CD4-positive, alpha-beta T cell (primary cell): ENCODE measurements at regions not wholly inside any gene's neighbourhood (a gene's known extent, or its start where the extent isn't known, plus 50 kb on each side); places are given as distances from the start of the nearest gene placed in this dataset.

ENCODE experiments used
- ATAC-seq: fragments of 200-7000 bp; cut with Tn5 transposase; one replicate; pipeline ENCODE4 v1.10.0; 2022; ENCODE audit warnings: mild to moderate bottlenecking; ENCODE audit not compliant: poor library complexity
- CTCF ChIA-PET: fragments of 350-600 bp; sonication (Branson Sonifier 250); formaldehyde crosslinking; loops from one replicate; lab custom pipeline; 2021; ENCODE audit warnings: antibody characterized with exemption, inconsistent platforms; lab: Charles Lee
- POLR2A ChIA-PET: fragments of 350-600 bp; sonication (Branson Sonifier 250); formaldehyde crosslinking; loops from one replicate; lab custom pipeline; 2021; ENCODE audit warnings: antibody characterized with exemption, inconsistent platforms; lab: Charles Lee
- DNase-seq, 14 experiments: peaks; one replicate each; pipeline ENCODE4 v3.0.0-alpha.2; 2013 to 2020; ENCODE audit warnings: mixed read lengths in 2 of 14
- H3K27ac ChIP-seq, 2 donors: one replicate each; pipeline versions ENCODE4 v1.5.1 to v1.7.0; 2013; ENCODE audit warnings: low read length in 2 of 2, low read depth in 1 of 2, mild to moderate bottlenecking in 1 of 2
- H3K27me3 ChIP-seq, 2 experiments: 1 replicate in 1 of 2; 2 replicates in 1 of 2; pipeline versions ENCODE4 v1.6.1 to v1.7.0; 2013; ENCODE audit warnings: low read length in 2 of 2, control low read depth in 1 of 2, mild to moderate bottlenecking in 1 of 2, moderate library complexity in 1 of 2; ENCODE audit not compliant: insufficient read depth in 2 of 2, control insufficient read depth in 1 of 2
- H3K36me3 ChIP-seq: one replicate; pipeline ENCODE4 v1.6.1; 2013; ENCODE audit warnings: low read length, control low read depth; ENCODE audit not compliant: insufficient read depth
- H3K4me1 ChIP-seq: one replicate; pipeline ENCODE4 v1.6.1; 2013; ENCODE audit warnings: low read length, control low read depth; ENCODE audit not compliant: insufficient read depth
- H3K4me3 ChIP-seq: one replicate; pipeline ENCODE4 v1.5.1; 2013; ENCODE audit warnings: mild to moderate bottlenecking, low read length, moderate library complexity
- H3K9me3 ChIP-seq, 2 experiments: 1 replicate in 1 of 2; 2 replicates in 1 of 2; pipeline versions ENCODE4 v1.6.1 to v1.7.0; 2013; ENCODE audit warnings: low read length in 2 of 2, mild to moderate bottlenecking in 2 of 2, control low read depth in 1 of 2, moderate library complexity in 1 of 2; ENCODE audit not compliant: control insufficient read depth in 1 of 2, insufficient read depth in 1 of 2
- H3K27ac Mint-ChIP-seq: one replicate; pipeline ENCODE4 v1.8.0; 2020; ENCODE audit warnings: mixed read lengths
- H3K27me3 Mint-ChIP-seq: one replicate; pipeline ENCODE4 v1.8.0; 2021; ENCODE audit warnings: mixed read lengths
- H3K36me3 Mint-ChIP-seq: one replicate; pipeline ENCODE4 v1.8.0; 2021; ENCODE audit warnings: low read depth, mixed read lengths
- H3K4me1 Mint-ChIP-seq: one replicate; pipeline ENCODE4 v1.8.0; 2021; ENCODE audit warnings: low read depth, mixed read lengths
- H3K4me3 Mint-ChIP-seq: one replicate; pipeline ENCODE4 v1.8.0; 2020; ENCODE audit warnings: mild to moderate bottlenecking, mixed read lengths
- H3K9me3 Mint-ChIP-seq: one replicate; pipeline ENCODE4 v1.8.0; 2020; ENCODE audit warnings: mixed read lengths
- CTCF ChIP-seq: fragments of 200-600 bp; IDR thresholded peaks from one replicate; pipeline ENCODE4 v1.8.0; 2022; ENCODE audit warnings: antibody characterized with exemption, mild to moderate bottlenecking
- intact Hi-C, 2 experiments: fragments of 100-400 bp; cut with DNase I in 1 of 2; cut with micrococcal nuclease in 1 of 2; formaldehyde crosslinking; loops; one replicate each; pipeline versions ENCODE4 v1.15.1 to v1.9.0; 2023 to 2025; cut with DNase I, micrococcal nuclease

GRCh38 chr6:167664678-167665660, 161.7 kb upstream of the AFDN start:
- Mint-ChIP-seq H3K27ac (no peak overlapping the region), H3K9me3 (no peaks in the 10 kb centered on the region), H3K36me3 (no peaks in the 10 kb centered on the region), H3K4me1 (no peaks in the 10 kb centered on the region), H3K27me3 (peaks cover 5% of the 10 kb centered on the region), H3K4me3 (no peak overlapping the region)
- Histone ChIP-seq H3K9me3 (peaks cover 0 to 13% of the 10 kb centered on the region in 2 experiments), H3K4me1 (no peaks in the 10 kb centered on the region), H3K27me3 (no peaks in the 10 kb centered on the region), H3K27ac (no peak overlapping the region), H3K4me3 (no peak overlapping the region), H3K36me3 (no peaks in the 10 kb centered on the region)
- ChIA-PET POLR2A (no interaction called here), CTCF (no interaction called here)
- intact Hi-C loops = no loop called here
- ATAC-seq (no peak), DNase-seq (no peak)
- no peak for TF ChIP-seq CTCF

- Mint-ChIP-seq H3K4me3 (no peak overlapping the region), H3K27me3 (peaks cover 5% of the 10 kb centered on the region), H3K4me1 (no peaks in the 10 kb centered on the region), H3K9me3 (no peaks in the 10 kb centered on the region), H3K36me3 (no peaks in the 10 kb centered on the region), H3K27ac (no peak overlapping the region)
- no peaks in the 10 kb centered on the region for H3K27me3 ChIP-seq
- ChIA-PET POLR2A (no interaction called here), CTCF (no interaction called here)
- no peak for DNase-seq
- H3K4me3 ChIP-seq = no peak overlapping the region
- intact Hi-C loops = no loop called here
- no peak for TF ChIP-seq CTCF
- no peak for ATAC-seq
- no peak overlapping the region for H3K27ac ChIP-seq
- H3K36me3 ChIP-seq = no peaks in the 10 kb centered on the region
- H3K9me3 ChIP-seq = peaks cover 0 to 19% of the 10 kb centered on the region in 2 experiments
- no peaks in the 10 kb centered on the region for H3K4me1 ChIP-seq
Observed at GRCh38 chr6:167665698-167666330, 160.9 kb upstream of the AFDN start.

- TF ChIP-seq CTCF = no peak
- CTCF ChIA-PET = no interaction called here
- Mint-ChIP-seq H3K27ac (no peak overlapping the region), H3K4me3 (no peak overlapping the region), H3K27me3 (peaks cover 5% of the 10 kb centered on the region), H3K36me3 (no peaks in the 10 kb centered on the region), H3K9me3 (peaks cover 4% of the 10 kb centered on the region), H3K4me1 (no peaks in the 10 kb centered on the region)
- Histone ChIP-seq H3K27me3 (no peaks in the 10 kb centered on the region), H3K4me3 (no peak overlapping the region), H3K9me3 (peaks cover 0 to 24% of the 10 kb centered on the region in 2 experiments), H3K27ac (no peak overlapping the region), H3K36me3 (no peaks in the 10 kb centered on the region), H3K4me1 (no peaks in the 10 kb centered on the region)
- ATAC-seq (no peak), DNase-seq (no peak)
- POLR2A ChIA-PET = no interaction called here
- intact Hi-C loops = no loop called here
Observed at GRCh38 chr6:167666571-167667203, 160.0 kb upstream of the AFDN start.
